HL-60 (cell line): ENCODE measurements at regions not wholly inside any gene's neighbourhood (a gene's known extent, or its start where the extent isn't known, plus 50 kb on each side); places are given as distances from the start of the nearest gene placed in this dataset.

ENCODE experiments used
- DNase-seq, 2 experiments: peaks; one replicate each; pipeline ENCODE4 v3.0.0-alpha.2; 2010 to 2020; ENCODE audit warnings: low read depth in 1 of 2, low spot score in 1 of 2
- H3K27ac ChIP-seq: fragments of 250-450 bp; sonication (Bioruptor Pico); replicated peaks from 2 replicates; pipeline ENCODE4 v1.5.1; 2020; ENCODE audit warnings: mild to moderate bottlenecking, moderate library complexity
- H3K27me3 ChIP-seq: fragments of 250-450 bp; sonication (Bioruptor Pico); 2 replicates; pipeline ENCODE4 v1.5.1; 2021; ENCODE audit warnings: mild to moderate bottlenecking, moderate library complexity; ENCODE audit not compliant: insufficient read depth, poor library complexity, severe bottlenecking
- H3K4me3 ChIP-seq: replicated peaks from 2 replicates; pipeline ENCODE4 v1.5.1; 2011; ENCODE audit warnings: mild to moderate bottlenecking, control low read depth, low read length; ENCODE audit not compliant: insufficient read depth
- CTCF ChIP-seq: IDR thresholded peaks from one replicate; pipeline ENCODE4 v1.5.1; 2011; ENCODE audit warnings: low read length, control low read depth, inconsistent platforms; ENCODE audit not compliant: insufficient read depth
- GABPA ChIP-seq: IDR thresholded peaks from 2 replicates; pipeline ENCODE4 v1.6.1; 2012; ENCODE audit warnings: low read depth
- POLR2AphosphoS5 ChIP-seq: IDR thresholded peaks from 2 replicates; pipeline ENCODE4 v1.6.1; 2012; ENCODE audit warnings: low read depth
- REST ChIP-seq: IDR thresholded peaks from 2 replicates; pipeline ENCODE4 v1.6.1; 2012; ENCODE audit warnings: low read depth; ENCODE audit not compliant: insufficient replicate concordance
- SPI1 ChIP-seq: IDR thresholded peaks from 2 replicates; pipeline ENCODE4 v1.6.1; 2012; ENCODE audit warnings: low read depth, mild to moderate bottlenecking, borderline replicate concordance

DNA sequence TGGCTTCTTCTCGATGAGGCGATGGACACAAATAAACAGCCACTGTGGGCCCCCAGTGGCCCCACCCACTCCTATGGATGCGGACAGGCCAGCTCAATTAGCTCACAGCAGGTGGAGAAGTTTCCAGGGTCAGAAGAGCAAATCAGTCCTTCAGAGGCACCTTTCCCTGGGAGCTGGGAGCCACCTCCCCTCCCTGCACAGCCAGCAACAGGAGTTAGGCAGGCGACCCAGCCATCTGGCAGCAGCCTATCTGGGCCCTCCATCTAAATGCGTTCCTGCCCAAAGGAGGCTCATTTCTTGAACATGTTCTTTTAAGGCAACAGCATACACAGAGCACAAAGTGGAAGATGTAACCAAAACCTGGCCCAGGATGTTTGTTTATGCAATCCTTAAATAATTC lies 211.9 kb upstream of the ARRDC4 start:
- no peak for DNase-seq

GRCh38 chr15:97750060-97750459 lies 210.4 kb upstream of the ARRDC4 start:
- no peaks in the 10 kb centered on the region for H3K27me3 ChIP-seq
- H3K4me3 ChIP-seq = no peak overlapping the region
- DNase-seq = no peak
- TF ChIP-seq CTCF (no peak), SPI1 (no peak), POLR2AphosphoS5 (no peak), GABPA (no peak), REST (no peak)
- H3K27ac ChIP-seq = no peak overlapping the region

More for the DNA sequence above, 211.9 kb upstream of the ARRDC4 start:
- H3K4me3 ChIP-seq = no peak overlapping the region
- H3K27me3 ChIP-seq = no peaks in the 10 kb centered on the region
- H3K27ac ChIP-seq = no peak overlapping the region
- no peak for TF ChIP-seq POLR2AphosphoS5
- no peak for TF ChIP-seq CTCF
- no peak for TF ChIP-seq GABPA
- TF ChIP-seq REST = no peak
- TF ChIP-seq SPI1 = no peak

DNA sequence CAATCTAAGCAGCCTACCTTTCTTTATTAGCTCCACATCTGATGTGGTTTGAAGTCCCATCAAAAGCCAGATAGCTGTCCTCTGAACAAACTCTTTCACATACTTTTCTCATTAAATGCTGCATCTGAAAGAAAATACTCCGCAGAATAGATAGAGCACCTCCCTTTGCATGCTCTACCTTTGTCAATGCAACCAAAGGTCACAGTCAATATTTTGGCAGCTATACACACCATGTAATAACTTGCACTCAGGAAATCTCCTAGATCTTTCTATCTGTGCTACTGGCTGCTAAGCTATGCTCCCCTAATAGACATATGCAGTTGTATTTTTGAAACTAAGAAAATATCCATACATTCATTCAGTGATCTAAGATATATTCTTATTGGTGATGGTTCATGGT lies 204.8 kb upstream of the ARRDC4 start:
- H3K4me3 ChIP-seq = no peak overlapping the region
- no peaks in the 10 kb centered on the region for H3K27me3 ChIP-seq
- no peak overlapping the region for H3K27ac ChIP-seq
- no peak for DNase-seq
- TF ChIP-seq CTCF (no peak), REST (no peak)
